ENCODE measurements at regions not wholly inside any gene's neighbourhood (a gene's known extent, or its start where the extent isn't known, plus 50 kb on each side); places are given as distances from the start of the nearest gene placed in this dataset.

DNA sequence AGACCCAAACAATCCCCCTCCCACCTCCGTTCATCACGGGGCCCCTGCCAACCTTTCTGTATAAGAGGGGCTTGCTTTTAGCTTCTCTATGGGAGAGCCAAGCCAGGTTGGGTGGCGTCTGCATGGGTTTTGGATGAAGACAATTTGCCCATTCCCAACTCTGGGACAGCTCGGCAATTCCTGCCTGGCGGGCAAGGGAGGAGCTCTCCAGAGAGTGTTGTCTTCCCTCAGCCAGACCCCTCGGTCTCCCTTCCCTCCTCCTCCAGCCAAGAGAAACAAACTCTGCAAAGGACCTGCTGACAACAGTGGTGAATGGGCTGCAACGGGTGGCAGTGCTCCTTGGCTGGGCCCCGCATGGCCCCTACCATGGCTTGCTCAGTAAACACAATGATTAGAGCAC is 267.2 kb upstream of the HDAC4 start:
- TF ChIP-seq, protein P1, sequence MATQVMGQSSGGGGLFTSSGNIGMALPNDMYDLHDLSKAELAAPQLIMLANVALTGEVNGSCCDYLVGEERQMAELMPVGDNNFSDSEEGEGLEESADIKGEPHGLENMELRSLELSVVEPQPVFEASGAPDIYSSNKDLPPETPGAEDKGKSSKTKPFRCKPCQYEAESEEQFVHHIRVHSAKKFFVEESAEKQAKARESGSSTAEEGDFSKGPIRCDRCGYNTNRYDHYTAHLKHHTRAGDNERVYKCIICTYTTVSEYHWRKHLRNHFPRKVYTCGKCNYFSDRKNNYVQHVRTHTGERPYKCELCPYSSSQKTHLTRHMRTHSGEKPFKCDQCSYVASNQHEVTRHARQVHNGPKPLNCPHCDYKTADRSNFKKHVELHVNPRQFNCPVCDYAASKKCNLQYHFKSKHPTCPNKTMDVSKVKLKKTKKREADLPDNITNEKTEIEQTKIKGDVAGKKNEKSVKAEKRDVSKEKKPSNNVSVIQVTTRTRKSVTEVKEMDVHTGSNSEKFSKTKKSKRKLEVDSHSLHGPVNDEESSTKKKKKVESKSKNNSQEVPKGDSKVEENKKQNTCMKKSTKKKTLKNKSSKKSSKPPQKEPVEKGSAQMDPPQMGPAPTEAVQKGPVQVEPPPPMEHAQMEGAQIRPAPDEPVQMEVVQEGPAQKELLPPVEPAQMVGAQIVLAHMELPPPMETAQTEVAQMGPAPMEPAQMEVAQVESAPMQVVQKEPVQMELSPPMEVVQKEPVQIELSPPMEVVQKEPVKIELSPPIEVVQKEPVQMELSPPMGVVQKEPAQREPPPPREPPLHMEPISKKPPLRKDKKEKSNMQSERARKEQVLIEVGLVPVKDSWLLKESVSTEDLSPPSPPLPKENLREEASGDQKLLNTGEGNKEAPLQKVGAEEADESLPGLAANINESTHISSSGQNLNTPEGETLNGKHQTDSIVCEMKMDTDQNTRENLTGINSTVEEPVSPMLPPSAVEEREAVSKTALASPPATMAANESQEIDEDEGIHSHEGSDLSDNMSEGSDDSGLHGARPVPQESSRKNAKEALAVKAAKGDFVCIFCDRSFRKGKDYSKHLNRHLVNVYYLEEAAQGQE (IDR thresholded peaks at IDR 0.05; ENCODE audit: insufficient replicate concordance, low read depth) = no peak
- TF ChIP-seq, protein P2, sequence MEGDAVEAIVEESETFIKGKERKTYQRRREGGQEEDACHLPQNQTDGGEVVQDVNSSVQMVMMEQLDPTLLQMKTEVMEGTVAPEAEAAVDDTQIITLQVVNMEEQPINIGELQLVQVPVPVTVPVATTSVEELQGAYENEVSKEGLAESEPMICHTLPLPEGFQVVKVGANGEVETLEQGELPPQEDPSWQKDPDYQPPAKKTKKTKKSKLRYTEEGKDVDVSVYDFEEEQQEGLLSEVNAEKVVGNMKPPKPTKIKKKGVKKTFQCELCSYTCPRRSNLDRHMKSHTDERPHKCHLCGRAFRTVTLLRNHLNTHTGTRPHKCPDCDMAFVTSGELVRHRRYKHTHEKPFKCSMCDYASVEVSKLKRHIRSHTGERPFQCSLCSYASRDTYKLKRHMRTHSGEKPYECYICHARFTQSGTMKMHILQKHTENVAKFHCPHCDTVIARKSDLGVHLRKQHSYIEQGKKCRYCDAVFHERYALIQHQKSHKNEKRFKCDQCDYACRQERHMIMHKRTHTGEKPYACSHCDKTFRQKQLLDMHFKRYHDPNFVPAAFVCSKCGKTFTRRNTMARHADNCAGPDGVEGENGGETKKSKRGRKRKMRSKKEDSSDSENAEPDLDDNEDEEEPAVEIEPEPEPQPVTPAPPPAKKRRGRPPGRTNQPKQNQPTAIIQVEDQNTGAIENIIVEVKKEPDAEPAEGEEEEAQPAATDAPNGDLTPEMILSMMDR (IDR thresholded peaks at IDR 0.05; ENCODE audit: insufficient read depth, low read length) = no peak
- no peak for TF ChIP-seq SPI1 (IDR thresholded peaks at IDR 0.05; ENCODE audit: borderline replicate concordance, low read depth)
